Stimulated activated CD8-positive, alpha-beta memory T cell treated with anti-CD3 and anti-CD28 coated beads, Interleukin-12 subunit alpha, Interleukin-12 subunit beta, amount 100 ng/mL, for 4 hours (primary cell): ENCODE measurements at regions not wholly inside any gene's neighbourhood (a gene's known extent, or its start where the extent isn't known, plus 50 kb on each side); places are given as distances from the start of the nearest gene placed in this dataset.

Source experiments
- DNase-seq: peaks from one replicate; pipeline ENCODE4 v3.0.0-alpha.2; 2020; ENCODE audit warnings: low read depth

GRCh38 chr11:79744941-79745340 is 304.1 kb upstream of the TENM4 start:
- DNase-seq, result no peak

DNA sequence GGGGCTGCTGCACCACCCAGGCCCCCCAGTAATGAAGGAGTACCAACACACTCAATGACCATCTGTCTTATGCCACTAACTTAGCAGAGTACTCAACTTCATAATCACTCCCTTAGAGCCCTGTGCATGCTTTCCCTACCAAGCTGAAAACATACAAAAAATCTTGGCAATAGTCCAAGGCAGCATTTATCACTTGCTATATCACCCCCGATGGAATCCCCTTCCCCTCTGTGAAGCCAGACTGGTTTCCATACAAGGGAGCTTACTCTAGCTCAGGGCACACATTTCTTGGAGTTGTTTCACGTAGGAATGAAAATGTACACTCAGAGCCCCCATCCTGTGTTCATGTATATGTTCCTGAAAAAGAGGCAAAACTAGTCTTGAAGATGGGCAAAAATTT is 301.3 kb upstream of the TENM4 start:
- DNase-seq, result no peak

GRCh38 chr11:79739591-79739990 is 298.8 kb upstream of the TENM4 start:
- DNase-seq, result no peak

DNA sequence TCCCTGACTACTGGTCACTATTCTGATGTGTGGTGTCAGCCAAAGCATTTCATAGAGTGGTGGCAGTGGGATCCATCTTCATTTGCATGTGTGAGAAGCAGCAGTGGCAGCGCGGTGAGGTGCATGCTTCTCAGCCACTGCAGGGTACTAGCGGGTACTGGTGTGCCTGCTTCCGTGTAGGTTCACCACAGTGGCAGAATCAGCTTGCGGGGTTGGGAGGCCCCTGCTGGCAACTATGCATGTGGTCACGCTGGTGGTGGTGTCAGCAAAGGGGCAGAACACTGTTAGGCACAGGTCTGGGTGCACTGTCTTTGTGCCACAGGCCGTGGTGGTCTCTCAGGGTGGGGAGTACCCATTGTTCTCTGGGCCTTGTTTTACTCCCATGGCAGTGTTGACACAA is 286.4 kb upstream of the TENM4 start:
- DNase-seq, result no peak

DNA sequence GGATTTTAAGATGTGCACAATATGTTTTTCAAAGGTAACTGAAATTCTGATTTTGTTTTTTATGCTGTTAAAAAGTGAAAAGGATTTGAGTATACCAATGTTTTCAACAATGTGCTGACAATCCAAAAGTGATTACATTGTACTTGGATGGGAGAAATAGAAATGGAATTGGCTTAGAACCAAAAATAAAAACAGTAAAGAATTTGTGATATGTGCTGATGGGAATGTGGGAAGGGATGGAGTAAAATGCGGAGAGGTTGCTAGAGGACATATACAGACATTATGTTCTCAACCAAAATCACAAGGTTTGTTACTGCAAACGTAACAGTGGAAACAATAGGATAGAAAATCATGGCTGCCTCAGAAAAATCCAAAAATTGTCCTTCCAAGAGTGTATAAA is 279.3 kb upstream of the TENM4 start:
- no peak for DNase-seq

- DNase-seq, result no peak
Measured at GRCh38 chr11:79708319-79708932, 267.6 kb upstream of the TENM4 start.

GRCh38 chr11:79705648-79706047 is 264.8 kb upstream of the TENM4 start:
- DNase-seq, result no peak

DNA sequence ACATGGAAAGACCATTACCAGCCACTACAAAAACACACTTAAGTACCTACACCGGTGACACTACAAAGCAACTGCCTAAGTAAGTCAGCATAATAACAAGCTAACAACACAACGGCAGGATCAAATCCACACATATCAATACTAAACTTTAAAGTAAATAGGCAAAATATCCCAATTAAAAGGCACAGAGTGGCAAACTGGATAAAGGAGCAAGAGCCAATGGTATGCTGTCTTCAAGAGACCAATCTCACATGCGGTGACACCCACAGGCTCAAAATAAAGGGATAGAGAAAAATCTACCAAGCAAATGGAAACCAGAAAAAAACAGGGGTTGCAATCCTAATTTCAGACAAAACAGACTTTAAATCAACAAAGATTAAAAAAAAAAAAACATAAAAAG is 261.5 kb upstream of the TENM4 start:
- no peak for DNase-seq

DNA sequence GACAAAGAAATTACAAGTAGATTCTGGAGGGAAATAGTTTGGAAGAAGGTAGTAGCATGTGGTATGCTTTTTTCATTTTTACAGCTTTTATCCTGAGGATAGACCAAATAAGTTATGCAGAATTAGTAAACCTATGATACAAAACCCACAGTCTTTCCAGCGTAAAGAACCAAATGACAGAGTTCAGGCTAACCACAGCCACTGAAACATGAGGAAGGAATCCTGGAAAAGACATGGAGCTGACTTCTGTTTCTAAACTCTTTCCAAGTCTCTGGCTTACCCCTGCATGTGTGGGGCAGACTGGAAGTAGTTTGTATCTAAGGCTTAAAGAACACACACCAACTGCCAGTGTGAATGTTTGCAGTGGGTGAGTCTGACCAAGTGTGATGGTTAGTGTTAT is 258.4 kb upstream of the TENM4 start:
- no peak for DNase-seq

DNA sequence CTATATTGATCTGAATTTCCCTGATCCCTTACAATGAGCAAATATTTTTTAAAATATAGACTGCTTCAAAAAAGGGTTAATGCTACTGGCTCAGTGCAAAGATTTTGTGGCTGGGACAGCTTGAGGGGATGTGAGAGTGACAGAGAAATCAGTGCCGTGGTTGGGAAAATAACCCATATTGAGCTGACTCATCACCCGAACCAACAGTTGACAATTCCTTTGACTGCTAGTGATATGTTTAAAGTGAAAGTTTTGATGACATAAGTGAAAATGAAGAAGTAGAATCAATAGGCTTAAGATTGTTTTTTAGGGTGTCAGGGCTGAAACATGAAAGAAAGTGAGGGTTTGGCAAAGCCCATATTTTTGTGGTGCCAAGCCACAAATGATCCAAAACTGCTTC is 257.1 kb upstream of the TENM4 start:
- no peak for DNase-seq

- no peak for DNase-seq
Measured at GRCh38 chr11:79694368-79694767, 253.5 kb upstream of the TENM4 start.

DNA sequence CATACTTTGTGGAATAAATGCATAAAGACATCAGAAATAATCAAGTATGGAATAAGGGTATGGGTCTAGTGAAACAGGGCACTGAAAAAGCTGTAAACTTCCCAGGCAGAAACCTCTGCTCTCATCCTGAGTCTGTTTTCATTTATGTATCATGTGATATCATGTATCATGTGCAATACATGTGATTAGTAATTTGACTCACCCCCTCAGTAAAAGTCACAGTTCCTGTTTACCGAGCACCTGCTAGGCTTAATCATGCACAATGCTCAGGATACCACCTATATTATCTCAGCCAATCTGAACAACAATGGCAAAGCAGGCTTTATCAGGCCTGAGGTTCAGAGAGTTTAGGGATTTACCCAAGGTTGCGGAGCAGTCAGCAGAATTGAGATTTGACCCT is 250.6 kb upstream of the TENM4 start:
- no peak for DNase-seq

GRCh38 chr11:79686703-79687419 is 246.0 kb upstream of the TENM4 start:
- no peak for DNase-seq

- no peak for DNase-seq
Measured at GRCh38 chr11:79683930-79684329, 243.1 kb upstream of the TENM4 start.

- no peak for DNase-seq
Measured at GRCh38 chr11:79678780-79679452, 238.1 kb upstream of the TENM4 start.

GRCh38 chr11:79676396-79676795 is 235.6 kb upstream of the TENM4 start:
- no peak for DNase-seq

DNA sequence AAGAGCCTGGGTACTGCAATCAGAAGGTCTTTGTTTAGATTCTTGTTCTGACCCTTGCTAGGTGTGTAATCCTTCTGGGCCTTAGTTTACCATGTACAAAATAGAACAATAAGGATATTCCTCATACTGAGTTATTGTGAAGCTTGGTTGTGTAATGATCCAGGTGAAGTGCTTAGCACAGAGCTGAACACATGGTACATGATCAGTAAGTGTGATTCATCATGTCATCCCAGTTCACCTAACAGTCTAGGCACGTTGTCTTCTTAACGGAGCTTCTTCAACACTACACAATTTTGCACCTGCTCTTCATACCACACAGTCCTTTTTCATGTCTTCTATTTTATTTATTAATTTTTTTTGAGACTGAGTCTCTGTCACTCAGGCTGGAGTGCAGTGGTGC is 234.3 kb upstream of the TENM4 start:
- no peak for DNase-seq

DNA sequence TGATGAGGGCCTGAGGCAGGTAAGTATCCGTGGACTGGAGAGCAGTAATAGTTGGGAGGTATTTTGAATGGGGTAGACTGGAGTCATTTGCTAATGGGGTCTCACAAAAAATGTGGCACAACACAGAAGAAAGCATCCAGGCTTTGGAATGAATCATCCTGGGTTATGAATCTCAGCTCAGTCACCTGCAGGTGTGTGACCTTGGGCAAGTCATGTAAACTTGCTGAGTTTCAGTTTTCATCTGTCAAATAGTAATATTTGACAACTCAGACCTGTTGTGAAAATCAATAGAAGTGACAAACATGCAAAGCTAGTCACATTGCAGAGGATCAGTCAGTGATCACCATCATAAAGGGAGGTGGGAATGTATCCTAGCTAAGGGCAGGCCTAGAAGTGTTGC is 232.0 kb upstream of the TENM4 start:
- no peak for DNase-seq

DNA sequence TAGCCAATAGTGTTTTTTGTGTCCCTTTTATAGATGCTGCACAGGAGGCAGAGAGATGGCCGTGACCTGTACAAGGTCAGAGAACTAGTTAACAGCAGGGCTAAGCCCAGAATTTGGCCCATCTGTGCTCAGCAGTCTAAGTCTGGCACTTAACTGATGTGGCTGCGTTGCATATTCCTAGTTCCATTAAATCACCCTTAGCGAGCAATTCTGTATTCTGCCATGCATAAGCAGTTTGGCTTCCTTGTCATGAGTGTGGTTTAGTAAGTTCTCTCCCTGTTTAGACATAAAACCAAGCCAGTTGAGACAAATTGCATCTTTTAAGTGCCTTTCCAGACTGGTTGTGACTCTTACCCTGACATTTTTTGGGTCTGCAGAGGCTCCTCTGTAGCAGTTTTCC is 230.6 kb upstream of the TENM4 start:
- no peak for DNase-seq

DNA sequence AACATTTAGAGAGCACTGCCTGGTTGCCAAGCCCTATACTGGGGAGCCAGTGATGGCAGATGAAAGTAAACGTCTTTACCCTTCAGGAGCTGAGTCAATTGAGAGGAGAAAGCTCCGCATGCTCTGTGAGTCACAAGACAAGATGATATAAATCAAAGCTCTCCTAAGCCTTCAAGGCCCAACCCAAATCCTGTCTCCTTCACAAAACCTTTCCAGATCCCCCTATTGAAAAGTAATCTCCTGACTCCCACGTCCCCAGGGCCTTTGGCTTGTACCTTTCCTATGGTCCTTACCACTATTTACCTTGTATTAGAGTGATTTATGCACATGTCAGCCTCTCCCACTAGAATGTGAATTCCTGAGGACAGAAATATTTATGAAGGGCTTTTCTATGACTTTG is 230.1 kb upstream of the TENM4 start:
- DNase-seq, result no peak

DNA sequence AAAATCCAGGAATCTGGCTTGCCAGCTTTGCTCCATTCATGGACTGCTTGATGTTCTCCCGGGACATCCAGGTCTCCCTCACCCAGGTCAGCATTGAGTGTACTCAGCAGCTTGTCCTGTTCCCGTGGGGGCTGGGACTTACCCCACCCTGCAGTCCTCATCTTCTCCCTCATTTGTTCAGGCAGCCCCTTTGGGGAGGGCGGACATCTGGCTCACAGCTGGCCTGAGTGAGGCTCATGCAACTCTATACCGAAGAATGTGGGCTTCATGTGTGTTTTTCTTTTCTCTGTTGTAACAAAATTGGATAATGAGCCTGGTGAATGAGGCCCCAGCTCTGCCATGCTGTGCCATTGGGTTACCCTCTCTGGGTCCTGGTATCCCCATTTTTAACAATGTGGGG is 227.7 kb upstream of the TENM4 start:
- no peak for DNase-seq

DNA sequence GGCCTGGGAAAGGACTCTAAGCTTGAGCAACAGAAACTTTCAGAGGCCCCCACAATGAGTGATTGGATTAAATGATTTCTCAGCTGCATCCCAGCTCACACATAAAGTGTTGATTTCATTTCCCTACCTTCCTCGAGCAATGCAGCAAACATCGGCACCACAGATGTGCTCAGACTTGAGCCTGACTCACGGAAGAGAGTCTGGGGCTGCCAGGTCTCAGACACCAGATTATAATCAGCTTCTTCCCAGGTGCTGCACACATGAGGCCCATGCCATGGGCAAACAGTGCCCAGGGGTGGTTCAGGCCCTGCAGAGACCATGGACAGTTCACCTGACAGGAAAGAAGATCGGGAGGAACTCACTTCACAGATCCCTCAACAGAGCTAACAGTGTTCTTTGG is 226.6 kb upstream of the TENM4 start:
- no peak for DNase-seq

- DNase-seq, result no peak
Measured at GRCh38 chr11:79663017-79663416, 222.2 kb upstream of the TENM4 start.

DNA sequence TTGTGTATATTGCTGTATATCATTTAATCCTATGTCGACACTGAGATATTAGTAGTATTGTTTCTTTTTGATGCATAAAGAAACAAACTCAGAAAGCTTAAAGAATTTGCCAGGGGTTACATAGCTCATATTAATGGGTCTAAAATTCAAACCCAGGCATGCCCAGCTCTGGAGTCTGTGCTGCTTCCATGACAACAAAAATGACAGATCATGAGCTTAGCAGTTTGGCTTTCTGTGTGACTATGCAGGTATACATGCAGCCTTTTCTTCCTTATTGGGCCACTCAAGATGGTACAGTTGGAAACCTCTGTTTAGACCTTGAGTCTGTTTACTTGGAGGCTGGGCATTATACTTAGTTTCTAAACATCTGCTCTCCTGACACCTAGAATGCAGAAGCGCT is 220.5 kb upstream of the TENM4 start:
- DNase-seq, result no peak
